H1 (cell line): ENCODE measurements at regions not wholly inside any gene's neighbourhood (a gene's known extent, or its start where the extent isn't known, plus 50 kb on each side); places are given as distances from the start of the nearest gene placed in this dataset.

Source experiments
- CTCF ChIA-PET: fragments of 300-600 bp; sonication (Branson Sonifier 250); formaldehyde crosslinking; loops from one replicate; lab custom pipeline; 2021; ENCODE audit not compliant: partially characterized antibody; lab: Charles Lee
- POLR2A ChIA-PET: fragments of 300-600 bp; sonication (Branson Sonifier 250); formaldehyde crosslinking; loops from one replicate; lab custom pipeline; 2021; ENCODE audit warnings: inconsistent platforms; ENCODE audit not compliant: partially characterized antibody; lab: Charles Lee
- DNase-seq, 2 experiments: peaks; one replicate each; pipeline versions ENCODE4 v3.0.0 to v3.0.0-alpha.2; 2010 to 2022; ENCODE audit warnings: low spot score in 2 of 2, low read depth in 1 of 2, mixed read lengths in 1 of 2
- FAIRE-seq: peaks from 2 replicates; lab custom pipeline; 2011; peaks lifted over from hg19 to GRCh38; lab: Jason Lieb, UNC
- H2AFZ ChIP-seq: 2 replicates; pipeline ENCODE4 v1.8.1; 2012; ENCODE audit warnings: low read length, inconsistent platforms
- H2AK5ac ChIP-seq: 2 replicates; pipeline ENCODE4 v1.6.1; 2013; ENCODE audit warnings: low read depth, low read length
- H2BK120ac ChIP-seq: replicated peaks from 2 replicates; pipeline ENCODE3; 2013; ENCODE audit warnings: low read depth, low read length, inconsistent platforms
- H2BK12ac ChIP-seq: 2 replicates; pipeline ENCODE4 v1.6.1; 2013; ENCODE audit warnings: low read depth, low read length
- H2BK15ac ChIP-seq: 2 replicates; pipeline ENCODE4 v1.6.1; 2013; ENCODE audit warnings: low read length
- H2BK20ac ChIP-seq: 2 replicates; pipeline ENCODE4 v1.6.1; 2013; ENCODE audit warnings: low read length
- H2BK5ac ChIP-seq: 2 replicates; pipeline ENCODE4 v1.6.1; 2013; ENCODE audit warnings: low read depth, low read length
- H3K14ac ChIP-seq: 2 replicates; pipeline ENCODE4 v1.6.1; 2013; ENCODE audit warnings: inconsistent platforms; ENCODE audit not compliant: insufficient read length
- H3K18ac ChIP-seq: 2 replicates; pipeline ENCODE4 v1.6.1; 2013; ENCODE audit warnings: low read length; ENCODE audit errors: extremely low read depth
- H3K23ac ChIP-seq: 2 replicates; pipeline ENCODE4 v1.6.1; 2013; ENCODE audit warnings: inconsistent platforms; ENCODE audit not compliant: insufficient read length
- H3K23me2 ChIP-seq: 2 replicates; pipeline ENCODE4 v1.6.1; 2013; ENCODE audit warnings: low read depth, low read length
- H3K27ac ChIP-seq: 2 replicates; pipeline ENCODE4 v1.6.1; 2011; ENCODE audit warnings: low read depth, low read length, inconsistent platforms
- H3K27me3 ChIP-seq, 4 experiments: replicated peaks in 1 of 4; 1 replicate in 1 of 4; 2 replicates in 3 of 4; pipeline versions ENCODE4 v1.6.1 to v1.8.1; 2011 to 2013; ENCODE audit warnings: low read length in 3 of 4, mild to moderate bottlenecking in 3 of 4, inconsistent platforms in 2 of 4, mixed read lengths in 2 of 4, moderate library complexity in 1 of 4; ENCODE audit not compliant: control insufficient read depth in 3 of 4, insufficient read depth in 3 of 4; ENCODE audit errors: extremely low read depth in 1 of 4
- H3K36me3 ChIP-seq, 4 experiments: 2 replicates each; pipeline versions ENCODE4 v1.6.1 to v1.8.1; 2011 to 2013; ENCODE audit warnings: mild to moderate bottlenecking in 4 of 4, low read length in 3 of 4, moderate library complexity in 2 of 4, control low read depth in 1 of 4, inconsistent platforms in 1 of 4; ENCODE audit not compliant: insufficient read depth in 4 of 4, control insufficient read depth in 2 of 4
- H3K4ac ChIP-seq: replicated peaks from 2 replicates; pipeline ENCODE3; 2013; ENCODE audit warnings: low read length, low read depth, mixed read lengths, inconsistent platforms; ENCODE audit not compliant: insufficient read length
- H3K4me1 ChIP-seq, 4 experiments: replicated peaks in 1 of 4; 1 replicate in 1 of 4; 2 replicates in 3 of 4; pipeline versions ENCODE4 v1.6.1 to v1.8.1; 2011 to 2013; ENCODE audit warnings: low read length in 3 of 4, inconsistent platforms in 2 of 4, mixed read lengths in 1 of 4; ENCODE audit not compliant: insufficient read depth in 4 of 4, control insufficient read depth in 3 of 4
- H3K4me2 ChIP-seq, 2 experiments: 2 replicates each; pipeline versions ENCODE4 v1.6.1 to v1.8.1; 2011 to 2013; ENCODE audit warnings: low read depth in 2 of 2, low read length in 2 of 2, control low read depth in 1 of 2, inconsistent platforms in 1 of 2, mild to moderate bottlenecking in 1 of 2; ENCODE audit not compliant: insufficient read depth in 1 of 2
- H3K4me3 ChIP-seq, 4 experiments: fragments of 200-600, 300-600 bp in 1 of 4; sonication (generic), shearing (Covaris generic), sonication (Bioruptor Twin) in 1 of 4; 2 replicates each; pipeline versions ENCODE4 v1.5.1 to v1.8.1; 2011 to 2016; ENCODE audit warnings: low read length in 4 of 4, low read depth in 3 of 4, control low read depth in 2 of 4, inconsistent platforms in 2 of 4, mild to moderate bottlenecking in 2 of 4, mixed read lengths in 1 of 4, moderate library complexity in 1 of 4; ENCODE audit not compliant: insufficient read depth in 2 of 4; ENCODE audit errors: extremely low read depth in 1 of 4
- H3K56ac ChIP-seq: replicated peaks from 2 replicates; pipeline ENCODE3; 2013; ENCODE audit warnings: low read depth, mild to moderate bottlenecking, mixed read lengths, low read length, inconsistent platforms; ENCODE audit not compliant: insufficient read length
- H3K79me1 ChIP-seq: 2 replicates; pipeline ENCODE4 v1.6.1; 2013; ENCODE audit warnings: low read depth, low read length, control low read depth
- H3K79me2 ChIP-seq, 2 experiments: 2 replicates each; pipeline versions ENCODE4 v1.6.1 to v1.8.1; 2012 to 2013; ENCODE audit warnings: low read length in 2 of 2, mild to moderate bottlenecking in 2 of 2, inconsistent platforms in 1 of 2; ENCODE audit not compliant: insufficient read depth in 2 of 2, control insufficient read depth in 1 of 2
- H3K9ac ChIP-seq, 4 experiments: replicated peaks in 1 of 4; 1 replicate in 1 of 4; 2 replicates in 3 of 4; pipeline versions ENCODE4 v1.6.1 to v1.8.1; 2011 to 2013; ENCODE audit warnings: low read depth in 3 of 4, low read length in 3 of 4, control low read depth in 2 of 4, mild to moderate bottlenecking in 2 of 4, moderate library complexity in 2 of 4, inconsistent platforms in 1 of 4; ENCODE audit errors: extremely low read depth in 1 of 4
- H3K9me3 ChIP-seq, 2 experiments: 2 replicates each; pipeline versions ENCODE4 v1.6.1 to v1.8.1; 2012 to 2013; ENCODE audit warnings: mild to moderate bottlenecking in 2 of 2, moderate library complexity in 2 of 2, control low read depth in 1 of 2, inconsistent platforms in 1 of 2, low read depth in 1 of 2, low read length in 1 of 2, mixed read lengths in 1 of 2; ENCODE audit not compliant: insufficient read depth in 2 of 2
- H4K20me1 ChIP-seq, 2 experiments: replicated peaks in 1 of 2; 2 replicates each; pipeline versions ENCODE3 to v1.8.1; 2011 to 2013; ENCODE audit warnings: inconsistent platforms in 2 of 2, low read length in 2 of 2, mild to moderate bottlenecking in 1 of 2; ENCODE audit not compliant: insufficient read depth in 2 of 2, control insufficient read depth in 1 of 2
- H4K5ac ChIP-seq: 2 replicates; pipeline ENCODE4 v1.6.1; 2013; ENCODE audit warnings: low read length, low read depth, mixed read lengths, inconsistent platforms; ENCODE audit not compliant: insufficient read length
- H4K8ac ChIP-seq: 2 replicates; pipeline ENCODE4 v1.8.0; 2013; ENCODE audit warnings: mild to moderate bottlenecking, moderate library complexity, low read length, inconsistent platforms; ENCODE audit not compliant: insufficient read depth; ENCODE audit errors: extremely low read depth
- H4K91ac ChIP-seq: replicated peaks from 2 replicates; pipeline ENCODE3; 2013; ENCODE audit warnings: low read length, mixed read lengths, inconsistent platforms; ENCODE audit not compliant: insufficient read length
- CBX5 ChIP-seq: fragments of 300-800, 300-1000 bp; sonication (generic); IDR thresholded peaks from 2 replicates; pipeline ENCODE4 v1.7.1; 2016; ENCODE audit warnings: antibody characterized with exemption, low read length, low read depth
- CHD2 ChIP-seq: IDR thresholded peaks from 2 replicates; pipeline ENCODE4 v1.6.1; 2012; ENCODE audit warnings: low read length, improper control_type of control experiment
- EP300 ChIP-seq, 2 experiments: IDR thresholded peaks; 1 replicate in 1 of 2; 2 replicates in 1 of 2; pipeline ENCODE4 v1.6.1; 2011 to 2012; ENCODE audit warnings: low read depth in 2 of 2, low read length in 2 of 2, mild to moderate bottlenecking in 2 of 2, borderline replicate concordance in 1 of 2, inconsistent platforms in 1 of 2, moderate library complexity in 1 of 2
- HDAC2 ChIP-seq, 2 experiments: fragments of 300-600 bp in 1 of 2; sonication (generic) in 1 of 2; IDR thresholded peaks; 2 replicates each; pipeline ENCODE4 v1.6.1; 2011 to 2012; ENCODE audit warnings: low read depth in 2 of 2, low read length in 2 of 2, mild to moderate bottlenecking in 2 of 2, moderate library complexity in 2 of 2, borderline replicate concordance in 1 of 2, inconsistent platforms in 1 of 2
- HDAC6 ChIP-seq: IDR thresholded peaks from one replicate; pipeline ENCODE4 v1.7.1; 2012; ENCODE audit warnings: low read depth, mild to moderate bottlenecking, inconsistent platforms, low read length, moderate library complexity
- JUND ChIP-seq: IDR thresholded peaks from 2 replicates; pipeline ENCODE4 v1.6.1; 2011; ENCODE audit warnings: mild to moderate bottlenecking, improper control_type of control experiment, low read length
- SIRT6 ChIP-seq: IDR thresholded peaks from one replicate; pipeline ENCODE4 v1.7.1; 2012; ENCODE audit warnings: low read length, inconsistent platforms
- SP2 ChIP-seq: IDR thresholded peaks from 2 replicates; pipeline ENCODE4 v1.6.1; 2012; ENCODE audit warnings: mild to moderate bottlenecking, low read length, inconsistent platforms
- TCF12 ChIP-seq: IDR thresholded peaks from 2 replicates; pipeline ENCODE4 v1.6.1; 2011; ENCODE audit warnings: low read depth, mild to moderate bottlenecking, low read length
- WGBS, 2 experiments: shearing (Covaris generic) in 1 of 2; methylation state at CpG; one replicate each; pipeline versions ENCODE4 v1.1.6 to v1.1.7; 2013 to 2015; ENCODE audit warnings: low lambda C conversion rate in 2 of 2, mixed read lengths in 2 of 2, inconsistent platforms in 1 of 2, low coverage in 1 of 2, missing lambda C conversion rate in 1 of 2; ENCODE audit not compliant: insufficient replicate concordance in 2 of 2, insufficient coverage in 1 of 2, insufficient read length in 1 of 2; ENCODE audit errors: extremely low coverage in 1 of 2, missing lambda C conversion rate in 1 of 2; 5-methylcytosine and 5-hydroxymethylcytosine counted together
- TF ChIP-seq, protein P1 (sequence below): IDR thresholded peaks from 2 replicates; pipeline ENCODE4 v1.6.1; 2012; ENCODE audit warnings: low read length, inconsistent platforms

GRCh38 chr9:16179566-16179965, 626.7 kb downstream of the CCDC171 start:
- no peaks in the 10 kb centered on the region for H3K79me1 ChIP-seq
- H3K27me3 ChIP-seq: no peaks in the 10 kb centered on the region
- ChIA-PET CTCF (no interaction called here), POLR2A (no interaction called here)
- no peak overlapping the region for H3K56ac ChIP-seq
- H2BK12ac ChIP-seq: no peak overlapping the region
- no peak overlapping the region for H2BK120ac ChIP-seq
- FAIRE-seq (no peak), DNase-seq (no peak)
- H2AK5ac ChIP-seq: no peak overlapping the region
- H3K79me2 ChIP-seq: no peaks in the 10 kb centered on the region
- TF ChIP-seq SP2: no peak
- TF ChIP-seq EP300 (IDR thresholded peaks at IDR 0.05; ENCODE audit: borderline replicate concordance in 1 of 2, low read depth in 2 of 2, low read length in 2 of 2): no peak
- TF ChIP-seq SIRT6: no peak
- TF ChIP-seq, protein P1, sequence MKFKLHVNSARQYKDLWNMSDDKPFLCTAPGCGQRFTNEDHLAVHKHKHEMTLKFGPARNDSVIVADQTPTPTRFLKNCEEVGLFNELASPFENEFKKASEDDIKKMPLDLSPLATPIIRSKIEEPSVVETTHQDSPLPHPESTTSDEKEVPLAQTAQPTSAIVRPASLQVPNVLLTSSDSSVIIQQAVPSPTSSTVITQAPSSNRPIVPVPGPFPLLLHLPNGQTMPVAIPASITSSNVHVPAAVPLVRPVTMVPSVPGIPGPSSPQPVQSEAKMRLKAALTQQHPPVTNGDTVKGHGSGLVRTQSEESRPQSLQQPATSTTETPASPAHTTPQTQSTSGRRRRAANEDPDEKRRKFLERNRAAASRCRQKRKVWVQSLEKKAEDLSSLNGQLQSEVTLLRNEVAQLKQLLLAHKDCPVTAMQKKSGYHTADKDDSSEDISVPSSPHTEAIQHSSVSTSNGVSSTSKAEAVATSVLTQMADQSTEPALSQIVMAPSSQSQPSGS: no peak
- TF ChIP-seq JUND: no peak
- no peak for TF ChIP-seq TCF12
- no peak for TF ChIP-seq HDAC6
- no peak for TF ChIP-seq CHD2
- TF ChIP-seq CBX5: no peak
- TF ChIP-seq HDAC2 (IDR thresholded peaks at IDR 0.05; ENCODE audit: borderline replicate concordance in 1 of 2, low read depth in 2 of 2, low read length in 2 of 2): no peak
- WGBS, 2 experiments: 90% methylated on average over 5 of the region's 5 CpGs; no CpG with 5 or more reads in 1 of the 2 experiments
- no peak overlapping the region for H2BK5ac ChIP-seq
- no peak overlapping the region for H3K27ac ChIP-seq
- H4K91ac ChIP-seq: no peak overlapping the region
- no peak overlapping the region for H3K4me2 ChIP-seq
- H2AFZ ChIP-seq: no peak overlapping the region
- no peak overlapping the region for H2BK20ac ChIP-seq
- no peak overlapping the region for H4K8ac ChIP-seq
- H3K14ac ChIP-seq: no peak overlapping the region
- H3K36me3 ChIP-seq: no peaks in the 10 kb centered on the region
- no peak overlapping the region for H4K5ac ChIP-seq
- no peak overlapping the region for H3K9ac ChIP-seq
- no peak overlapping the region for H3K4me3 ChIP-seq
- H2BK15ac ChIP-seq: no peak overlapping the region
- H4K20me1 ChIP-seq: no peaks in the 10 kb centered on the region
- no peaks in the 10 kb centered on the region for H3K4me1 ChIP-seq
- no peak overlapping the region for H3K18ac ChIP-seq
- H3K4ac ChIP-seq: no peak overlapping the region
- no peak overlapping the region for H3K23ac ChIP-seq
- no peaks in the 10 kb centered on the region for H3K9me3 ChIP-seq
- H3K23me2 ChIP-seq: no peaks in the 10 kb centered on the region
